Smooth muscle cell (in vitro differentiated cells): ENCODE measurements at regions not wholly inside any gene's neighbourhood (a gene's known extent, or its start where the extent isn't known, plus 50 kb on each side); places are given as distances from the start of the nearest gene placed in this dataset.
"Not testable (repeated sequence)": the region's sequence is repeated elsewhere in the genome, so short reads cannot be mapped to it uniquely, and the experiment has no call there.

Experiments
- DNase-seq: peaks from one replicate; lab custom pipeline; 2025; ENCODE audit not compliant: unreplicated experiment; lab: John Stamatoyannopoulos, UW
- H2AFZ ChIP-seq: fragments of 200-600 bp; sonication (generic); 2 replicates; pipeline ENCODE4 v1.6.0; 2016; ENCODE audit warnings: antibody characterized with exemption, low read depth, mild to moderate bottlenecking
- H3F3A ChIP-seq: fragments of 200-600 bp; sonication (generic); 2 replicates; pipeline ENCODE4 v1.6.0; 2017; ENCODE audit warnings: antibody characterized with exemption, low read depth
- H3K27ac ChIP-seq: fragments of 200-600 bp; sonication (generic); 2 replicates; pipeline ENCODE4 v1.5.1; 2016; ENCODE audit warnings: low read depth, mild to moderate bottlenecking
- H3K27me3 ChIP-seq: fragments of 200-600 bp; sonication (generic); 2 replicates; pipeline ENCODE4 v1.6.1; 2016; ENCODE audit warnings: low read depth, mild to moderate bottlenecking
- H3K36me3 ChIP-seq: fragments of 200-600 bp; sonication (generic); 2 replicates; pipeline ENCODE4 v1.5.1; 2016; ENCODE audit warnings: low read depth
- H3K4me1 ChIP-seq: fragments of 200-600 bp; sonication (generic); 2 replicates; pipeline ENCODE4 v1.5.1; 2016; ENCODE audit warnings: low read depth
- H3K4me2 ChIP-seq: fragments of 200-600 bp; sonication (generic); 2 replicates; pipeline ENCODE4 v1.6.0; 2016; ENCODE audit warnings: mild to moderate bottlenecking
- H3K4me3 ChIP-seq: fragments of 200-600 bp; sonication (generic); 2 replicates; pipeline ENCODE4 v1.5.1; 2016; ENCODE audit warnings: mild to moderate bottlenecking
- H3K79me2 ChIP-seq: fragments of 200-600 bp; sonication (generic); 2 replicates; pipeline ENCODE4 v1.6.0; 2016; ENCODE audit warnings: low read depth, mild to moderate bottlenecking
- H3K9ac ChIP-seq: fragments of 200-600 bp; sonication (generic); 2 replicates; pipeline ENCODE4 v1.6.0; 2016; ENCODE audit warnings: low read depth
- H3K9me3 ChIP-seq: fragments of 200-600 bp; sonication (generic); replicated peaks from 2 replicates; pipeline ENCODE4 v1.5.1; 2016; ENCODE audit warnings: low read depth
- H4K20me1 ChIP-seq: fragments of 200-600 bp; sonication (generic); 2 replicates; pipeline ENCODE4 v1.6.0; 2016; ENCODE audit warnings: low read depth
- WGBS: methylation state at CpG from one replicate; pipeline ENCODE4 v1.1.7; 2016; ENCODE audit warnings: low lambda C conversion rate; 5-methylcytosine and 5-hydroxymethylcytosine counted together
- TF ChIP-seq, protein P1 (sequence below): fragments of 200-600 bp; sonication (generic); IDR thresholded peaks from 2 replicates; pipeline ENCODE4 v1.5.1; 2017; ENCODE audit warnings: borderline replicate concordance, mild to moderate bottlenecking, antibody characterized with exemption; ENCODE audit not compliant: insufficient read depth, poor library complexity, severe bottlenecking

DNA sequence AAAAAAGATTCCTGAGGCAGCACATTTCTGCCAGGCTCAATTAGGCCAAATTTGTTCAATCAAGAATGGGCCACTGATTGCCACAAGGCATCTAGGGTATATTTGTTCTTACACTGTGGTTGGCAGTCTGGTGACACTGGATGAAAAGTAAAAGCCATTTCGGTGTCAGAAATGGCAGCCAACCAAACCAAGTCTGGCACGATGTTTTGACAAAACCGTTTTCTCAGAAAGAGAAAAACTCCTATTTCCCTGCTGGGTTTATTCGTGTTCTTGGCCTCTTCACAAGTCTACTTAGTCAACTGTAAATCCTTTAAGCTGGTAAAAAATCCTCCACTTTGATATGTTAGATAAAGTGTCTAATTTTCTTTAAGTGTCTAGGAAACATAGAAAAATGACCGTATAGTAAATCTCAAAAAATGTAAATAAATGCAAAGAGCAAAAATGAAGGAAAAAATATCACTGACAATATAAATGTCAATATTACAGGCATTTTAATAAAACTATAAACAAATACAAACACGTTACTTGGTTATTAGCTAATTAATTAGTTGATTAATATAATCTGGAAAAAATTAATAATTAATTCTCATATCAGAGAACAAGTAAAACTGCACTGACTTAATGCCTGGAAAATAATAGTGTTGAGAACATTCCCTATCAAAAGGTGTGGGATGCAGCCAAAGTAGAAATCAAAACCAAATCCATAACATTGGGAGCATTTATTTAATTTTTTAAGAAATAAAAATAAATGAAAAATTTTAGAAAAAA lies 182.0 kb upstream of the ZNF804A start:
- no peaks in the 10 kb centered on the region for H3K27me3 ChIP-seq
- WGBS: 56% methylated on average over 6 of the region's 6 CpGs
- no peaks in the 10 kb centered on the region for H3K79me2 ChIP-seq
- H3K36me3 ChIP-seq: no peaks in the 10 kb centered on the region
- no peaks in the 10 kb centered on the region for H3F3A ChIP-seq
- no peak overlapping the region for H3K4me3 ChIP-seq
- no peak overlapping the region for H3K27ac ChIP-seq
- H3K9ac ChIP-seq: no peak overlapping the region
- TF ChIP-seq, protein P1, sequence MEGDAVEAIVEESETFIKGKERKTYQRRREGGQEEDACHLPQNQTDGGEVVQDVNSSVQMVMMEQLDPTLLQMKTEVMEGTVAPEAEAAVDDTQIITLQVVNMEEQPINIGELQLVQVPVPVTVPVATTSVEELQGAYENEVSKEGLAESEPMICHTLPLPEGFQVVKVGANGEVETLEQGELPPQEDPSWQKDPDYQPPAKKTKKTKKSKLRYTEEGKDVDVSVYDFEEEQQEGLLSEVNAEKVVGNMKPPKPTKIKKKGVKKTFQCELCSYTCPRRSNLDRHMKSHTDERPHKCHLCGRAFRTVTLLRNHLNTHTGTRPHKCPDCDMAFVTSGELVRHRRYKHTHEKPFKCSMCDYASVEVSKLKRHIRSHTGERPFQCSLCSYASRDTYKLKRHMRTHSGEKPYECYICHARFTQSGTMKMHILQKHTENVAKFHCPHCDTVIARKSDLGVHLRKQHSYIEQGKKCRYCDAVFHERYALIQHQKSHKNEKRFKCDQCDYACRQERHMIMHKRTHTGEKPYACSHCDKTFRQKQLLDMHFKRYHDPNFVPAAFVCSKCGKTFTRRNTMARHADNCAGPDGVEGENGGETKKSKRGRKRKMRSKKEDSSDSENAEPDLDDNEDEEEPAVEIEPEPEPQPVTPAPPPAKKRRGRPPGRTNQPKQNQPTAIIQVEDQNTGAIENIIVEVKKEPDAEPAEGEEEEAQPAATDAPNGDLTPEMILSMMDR: no peak
- no peaks in the 10 kb centered on the region for H4K20me1 ChIP-seq
- DNase-seq: no peak
- H2AFZ ChIP-seq: no peak overlapping the region
- H3K4me1 ChIP-seq: no peaks in the 10 kb centered on the region
- H3K9me3 ChIP-seq: no peaks in the 10 kb centered on the region
- no peak overlapping the region for H3K4me2 ChIP-seq

DNA sequence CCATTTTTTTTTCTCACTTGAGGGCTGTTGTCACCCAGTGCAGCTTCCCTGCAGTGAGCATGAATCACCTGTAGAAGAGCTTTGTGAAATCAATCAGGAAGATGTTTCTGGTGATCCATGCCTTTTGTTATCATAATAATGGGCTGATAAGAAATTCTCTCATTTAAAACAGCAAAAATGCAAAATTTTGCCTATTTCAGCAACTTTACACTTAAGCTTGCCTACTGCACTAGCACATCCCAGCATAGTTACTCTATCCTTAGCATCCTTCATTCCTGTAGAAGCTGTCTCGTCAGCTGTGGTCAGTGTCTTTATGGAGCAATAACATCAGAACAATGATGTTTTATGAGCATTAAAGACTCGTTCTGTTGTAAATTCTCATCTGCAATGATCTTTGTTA lies 178.6 kb upstream of the ZNF804A start:
- H3K9me3 ChIP-seq: no peaks in the 10 kb centered on the region
- no peak overlapping the region for H3K4me2 ChIP-seq
- no peak overlapping the region for H3K4me3 ChIP-seq
- H3K4me1 ChIP-seq: no peaks in the 10 kb centered on the region
- H3K79me2 ChIP-seq: no peaks in the 10 kb centered on the region
- TF ChIP-seq, protein P1: no peak
- no peaks in the 10 kb centered on the region for H4K20me1 ChIP-seq
- 62% methylated on average over 2 of the region's 2 CpGs for WGBS
- no peak overlapping the region for H3K27ac ChIP-seq
- no peaks in the 10 kb centered on the region for H3F3A ChIP-seq
- no peak overlapping the region for H2AFZ ChIP-seq
- H3K9ac ChIP-seq: no peak overlapping the region
- no peak for DNase-seq
- H3K36me3 ChIP-seq: no peaks in the 10 kb centered on the region
- H3K27me3 ChIP-seq: no peaks in the 10 kb centered on the region

- H2AFZ ChIP-seq, H3K79me2 ChIP-seq, H3K9ac ChIP-seq, H3K4me3 ChIP-seq, H3K9me3 ChIP-seq, H3K4me2 ChIP-seq, H4K20me1 ChIP-seq, DNase-seq, H3F3A ChIP-seq, H3K27me3 ChIP-seq, H3K4me1 ChIP-seq, H3K36me3 ChIP-seq, H3K27ac ChIP-seq: not testable (repeated sequence)
- 90% methylated on average over 11 of the region's 11 CpGs for WGBS
Observed at GRCh38 chr2:184421456-184421855, 176.9 kb upstream of the ZNF804A start.

DNA sequence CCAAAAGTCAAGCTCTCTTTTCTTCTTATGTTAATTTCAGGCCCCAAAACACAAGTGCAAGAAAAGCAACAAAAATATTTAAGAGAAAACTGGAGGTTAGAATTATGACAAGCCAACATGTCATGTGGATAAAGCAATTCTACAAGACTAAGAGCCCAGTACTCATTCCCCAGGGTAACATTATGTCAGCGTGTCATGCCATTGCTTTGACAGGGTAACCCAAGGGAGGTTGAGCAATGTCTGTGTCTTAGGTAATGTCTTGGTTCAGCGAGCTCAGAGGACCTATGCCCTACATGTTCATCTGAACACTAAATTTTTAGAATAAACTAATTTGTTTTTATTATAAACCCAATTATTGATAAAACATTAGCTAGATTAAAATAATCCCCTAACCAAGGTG lies 173.2 kb upstream of the ZNF804A start:
- WGBS: 77% methylated on average over 2 of the region's 2 CpGs
- H2AFZ ChIP-seq: no peak overlapping the region
- H3K9me3 ChIP-seq: no peaks in the 10 kb centered on the region
- H3K79me2 ChIP-seq: no peaks in the 10 kb centered on the region
- H3K9ac ChIP-seq: no peak overlapping the region
- no peak for DNase-seq
- no peaks in the 10 kb centered on the region for H3F3A ChIP-seq
- no peaks in the 10 kb centered on the region for H3K36me3 ChIP-seq
- no peak overlapping the region for H3K27ac ChIP-seq
- TF ChIP-seq, protein P1: no peak
- no peaks in the 10 kb centered on the region for H4K20me1 ChIP-seq
- no peak overlapping the region for H3K4me3 ChIP-seq
- H3K4me2 ChIP-seq: no peak overlapping the region
- H3K27me3 ChIP-seq: no peaks in the 10 kb centered on the region
- H3K4me1 ChIP-seq: no peaks in the 10 kb centered on the region
